HEK293 (cell line): ENCODE measurements at regions not wholly inside any gene's neighbourhood (a gene's known extent, or its start where the extent isn't known, plus 50 kb on each side); places are given as distances from the start of the nearest gene placed in this dataset.

Source experiments
- CTCF ChIA-PET: fragments of 350-600 bp; formaldehyde crosslinking; extraction: SDS; loops from one replicate; lab custom pipeline; 2021; ENCODE audit warnings: antibody characterized with exemption; lab: Yijun Ruan, JAX
- POLR2A ChIA-PET: fragments of 300-600 bp; formaldehyde crosslinking; extraction: SDS; loops from one replicate; lab custom pipeline; 2020; ENCODE audit warnings: antibody characterized with exemption, inconsistent platforms; lab: Yijun Ruan, JAX
- H3K27ac ChIP-seq: fragments of 200-500 bp; sonication (Bioruptor generic); 2 replicates; pipeline ENCODE4 v1.5.1; 2014; ENCODE audit warnings: low read depth, low read length, control low read depth, inconsistent platforms; ENCODE audit errors: extremely low read depth
- H3K36me3 ChIP-seq, 2 experiments: fragments of 200-500 bp in 1 of 2; sonication (Bioruptor generic) in 1 of 2; 1 replicate in 1 of 2; 2 replicates in 1 of 2; pipeline ENCODE4 v1.5.1; 2014 to 2017; ENCODE audit warnings: inconsistent platforms in 2 of 2, low read length in 2 of 2; ENCODE audit not compliant: control insufficient read depth in 2 of 2, insufficient read depth in 1 of 2
- H3K4me1 ChIP-seq: fragments of 200-500 bp; sonication (Bioruptor generic); 2 replicates; pipeline ENCODE4 v1.5.1; 2014; ENCODE audit warnings: mild to moderate bottlenecking, low read length, inconsistent platforms; ENCODE audit not compliant: control insufficient read depth, insufficient read depth
- H3K4me3 ChIP-seq: 2 replicates; pipeline ENCODE4 v1.5.1; 2011; ENCODE audit warnings: low read depth, mild to moderate bottlenecking, control low read depth, low read length, moderate library complexity
- H3K9me3 ChIP-seq: fragments of 200-500 bp; sonication (Bioruptor generic); 2 replicates; pipeline ENCODE4 v1.5.1; 2014; ENCODE audit warnings: low read depth, low read length, inconsistent platforms; ENCODE audit not compliant: control insufficient read depth, insufficient read depth
- BCL6B ChIP-seq: fragments of 450-650 bp; formaldehyde crosslinking; IDR thresholded peaks from 2 replicates; pipeline ENCODE4 v1.5.1; 2017; ENCODE audit warnings: missing biosample characterization, missing genetic modification characterization
- GFI1B ChIP-seq: fragments of 450-650 bp; formaldehyde crosslinking; IDR thresholded peaks from 2 replicates; pipeline ENCODE4 v1.5.1; 2016; ENCODE audit warnings: missing biosample characterization, missing genetic modification characterization
- GLI4 ChIP-seq: fragments of 450-650 bp; formaldehyde crosslinking; IDR thresholded peaks from 2 replicates; pipeline ENCODE4 v1.5.1; 2016; ENCODE audit warnings: missing biosample characterization, missing genetic modification characterization
- MEIS1 ChIP-seq: sonication (generic); formaldehyde crosslinking; IDR thresholded peaks from 2 replicates; pipeline ENCODE4 v1.8.1; 2022; ENCODE audit warnings: missing genetic modification reagents, mild to moderate bottlenecking, borderline replicate concordance
- OVOL3 ChIP-seq: fragments of 450-650 bp; formaldehyde crosslinking; IDR thresholded peaks from 2 replicates; pipeline ENCODE4 v1.5.1; 2016; ENCODE audit warnings: missing biosample characterization, missing genetic modification characterization
- SCRT1 ChIP-seq: fragments of 450-650 bp; formaldehyde crosslinking; IDR thresholded peaks from 2 replicates; pipeline ENCODE4 v1.5.1; 2016; ENCODE audit warnings: missing biosample characterization, missing genetic modification characterization, borderline replicate concordance
- SP2 ChIP-seq: fragments of 450-650 bp; formaldehyde crosslinking; IDR thresholded peaks from 2 replicates; pipeline ENCODE4 v1.5.1; 2016; ENCODE audit warnings: missing biosample characterization, missing genetic modification characterization
- ZNF138 ChIP-seq: fragments of 450-650 bp; formaldehyde crosslinking; IDR thresholded peaks from 2 replicates; pipeline ENCODE4 v1.5.1; 2016; ENCODE audit warnings: missing biosample characterization, missing genetic modification characterization, borderline replicate concordance
- ZNF157 ChIP-seq: fragments of 450-650 bp; formaldehyde crosslinking; IDR thresholded peaks from 2 replicates; pipeline ENCODE4 v1.5.1; 2016; ENCODE audit warnings: missing biosample characterization, missing genetic modification characterization
- ZNF335 ChIP-seq: fragments of 450-650 bp; formaldehyde crosslinking; conservative IDR thresholded peaks from 2 replicates; pipeline ENCODE4 v1.5.1; 2016; ENCODE audit warnings: missing biosample characterization, missing genetic modification characterization
- ZNF354C ChIP-seq: fragments of 450-650 bp; formaldehyde crosslinking; IDR thresholded peaks from 2 replicates; pipeline ENCODE4 v1.5.1; 2016; ENCODE audit warnings: missing biosample characterization, missing genetic modification characterization, low read depth, borderline replicate concordance
- ZNF501 ChIP-seq: fragments of 450-650 bp; formaldehyde crosslinking; IDR thresholded peaks from 2 replicates; pipeline ENCODE4 v1.5.1; 2016; ENCODE audit warnings: missing biosample characterization, missing genetic modification characterization
- ZNF549 ChIP-seq: fragments of 450-650 bp; IDR thresholded peaks from 2 replicates; pipeline ENCODE4 v1.5.1; 2018; ENCODE audit warnings: missing biosample characterization, missing genetic modification characterization, mild to moderate bottlenecking, inconsistent platforms, moderate library complexity
- ZNF785 ChIP-seq: fragments of 450-650 bp; formaldehyde crosslinking; IDR thresholded peaks from 2 replicates; pipeline ENCODE4 v1.5.1; 2016; ENCODE audit warnings: missing biosample characterization, missing genetic modification characterization
- TF ChIP-seq, protein P1 (sequence below): fragments of 450-650 bp; formaldehyde crosslinking; IDR thresholded peaks from 2 replicates; pipeline ENCODE4 v1.5.1; 2016; ENCODE audit warnings: missing biosample characterization, missing genetic modification characterization
- TF ChIP-seq, protein P2 (sequence below): fragments of 450-650 bp; formaldehyde crosslinking; optimal IDR thresholded peaks from 2 replicates; pipeline ENCODE3; 2016; ENCODE audit warnings: missing biosample characterization, mild to moderate bottlenecking, missing genetic modification characterization
- TF ChIP-seq, protein P3 (sequence below): fragments of 450-650 bp; formaldehyde crosslinking; IDR thresholded peaks from 2 replicates; pipeline ENCODE4 v1.5.1; 2016; ENCODE audit warnings: missing biosample characterization, missing genetic modification characterization
- TF ChIP-seq, protein P4 (sequence below): fragments of 450-650 bp; formaldehyde crosslinking; IDR thresholded peaks from 2 replicates; pipeline ENCODE4 v1.5.1; 2016; ENCODE audit warnings: missing biosample characterization, missing genetic modification characterization
- TF ChIP-seq, protein P5 (sequence below): fragments of 450-650 bp; formaldehyde crosslinking; IDR thresholded peaks from 2 replicates; pipeline ENCODE4 v1.5.1; 2017; ENCODE audit warnings: missing biosample characterization, missing genetic modification characterization
- TF ChIP-seq, protein P6 (sequence below): fragments of 450-650 bp; formaldehyde crosslinking; IDR thresholded peaks from 2 replicates; pipeline ENCODE4 v1.5.1; 2016; ENCODE audit warnings: missing biosample characterization, missing genetic modification characterization

- Histone ChIP-seq H3K9me3 (no peaks in the 10 kb centered on the region), H3K27ac (no peak overlapping the region), H3K36me3 (no peaks in the 10 kb centered on the region), H3K4me1 (no peaks in the 10 kb centered on the region), H3K4me3 (no peak overlapping the region)
- POLR2A ChIA-PET = no interaction called here
- CTCF ChIA-PET = no interaction called here
- TF ChIP-seq ZNF354C (tag by site-specific recombination) (no peak), SP2 (tag by site-specific recombination) (no peak), ZNF549 (tag by site-specific recombination) (no peak), ZNF157 (tag by site-specific recombination) (no peak), SCRT1 (tag by site-specific recombination) (no peak), OVOL3 (tag by site-specific recombination) (no peak), ZNF138 (tag by site-specific recombination) (no peak), ZNF501 (tag by site-specific recombination) (no peak), BCL6B (no peak), MEIS1 (CRISPR knock-in tag) (no peak)
- TF ChIP-seq, protein P1, sequence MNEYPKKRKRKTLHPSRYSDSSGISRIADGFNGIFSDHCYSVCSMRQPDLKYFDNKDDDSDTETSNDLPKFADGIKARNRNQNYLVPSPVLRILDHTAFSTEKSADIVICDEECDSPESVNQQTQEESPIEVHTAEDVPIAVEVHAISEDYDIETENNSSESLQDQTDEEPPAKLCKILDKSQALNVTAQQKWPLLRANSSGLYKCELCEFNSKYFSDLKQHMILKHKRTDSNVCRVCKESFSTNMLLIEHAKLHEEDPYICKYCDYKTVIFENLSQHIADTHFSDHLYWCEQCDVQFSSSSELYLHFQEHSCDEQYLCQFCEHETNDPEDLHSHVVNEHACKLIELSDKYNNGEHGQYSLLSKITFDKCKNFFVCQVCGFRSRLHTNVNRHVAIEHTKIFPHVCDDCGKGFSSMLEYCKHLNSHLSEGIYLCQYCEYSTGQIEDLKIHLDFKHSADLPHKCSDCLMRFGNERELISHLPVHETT = no peak
- TF ChIP-seq, protein P2, sequence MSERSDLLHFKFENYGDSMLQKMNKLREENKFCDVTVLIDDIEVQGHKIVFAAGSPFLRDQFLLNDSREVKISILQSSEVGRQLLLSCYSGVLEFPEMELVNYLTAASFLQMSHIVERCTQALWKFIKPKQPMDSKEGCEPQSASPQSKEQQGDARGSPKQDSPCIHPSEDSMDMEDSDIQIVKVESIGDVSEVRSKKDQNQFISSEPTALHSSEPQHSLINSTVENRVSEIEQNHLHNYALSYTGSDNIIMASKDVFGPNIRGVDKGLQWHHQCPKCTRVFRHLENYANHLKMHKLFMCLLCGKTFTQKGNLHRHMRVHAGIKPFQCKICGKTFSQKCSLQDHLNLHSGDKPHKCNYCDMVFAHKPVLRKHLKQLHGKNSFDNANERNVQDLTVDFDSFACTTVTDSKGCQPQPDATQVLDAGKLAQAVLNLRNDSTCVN (tag by site-specific recombination) = no peak
- TF ChIP-seq, protein P3, sequence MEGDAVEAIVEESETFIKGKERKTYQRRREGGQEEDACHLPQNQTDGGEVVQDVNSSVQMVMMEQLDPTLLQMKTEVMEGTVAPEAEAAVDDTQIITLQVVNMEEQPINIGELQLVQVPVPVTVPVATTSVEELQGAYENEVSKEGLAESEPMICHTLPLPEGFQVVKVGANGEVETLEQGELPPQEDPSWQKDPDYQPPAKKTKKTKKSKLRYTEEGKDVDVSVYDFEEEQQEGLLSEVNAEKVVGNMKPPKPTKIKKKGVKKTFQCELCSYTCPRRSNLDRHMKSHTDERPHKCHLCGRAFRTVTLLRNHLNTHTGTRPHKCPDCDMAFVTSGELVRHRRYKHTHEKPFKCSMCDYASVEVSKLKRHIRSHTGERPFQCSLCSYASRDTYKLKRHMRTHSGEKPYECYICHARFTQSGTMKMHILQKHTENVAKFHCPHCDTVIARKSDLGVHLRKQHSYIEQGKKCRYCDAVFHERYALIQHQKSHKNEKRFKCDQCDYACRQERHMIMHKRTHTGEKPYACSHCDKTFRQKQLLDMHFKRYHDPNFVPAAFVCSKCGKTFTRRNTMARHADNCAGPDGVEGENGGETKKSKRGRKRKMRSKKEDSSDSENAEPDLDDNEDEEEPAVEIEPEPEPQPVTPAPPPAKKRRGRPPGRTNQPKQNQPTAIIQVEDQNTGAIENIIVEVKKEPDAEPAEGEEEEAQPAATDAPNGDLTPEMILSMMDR = no peak
- TF ChIP-seq, protein P4, sequence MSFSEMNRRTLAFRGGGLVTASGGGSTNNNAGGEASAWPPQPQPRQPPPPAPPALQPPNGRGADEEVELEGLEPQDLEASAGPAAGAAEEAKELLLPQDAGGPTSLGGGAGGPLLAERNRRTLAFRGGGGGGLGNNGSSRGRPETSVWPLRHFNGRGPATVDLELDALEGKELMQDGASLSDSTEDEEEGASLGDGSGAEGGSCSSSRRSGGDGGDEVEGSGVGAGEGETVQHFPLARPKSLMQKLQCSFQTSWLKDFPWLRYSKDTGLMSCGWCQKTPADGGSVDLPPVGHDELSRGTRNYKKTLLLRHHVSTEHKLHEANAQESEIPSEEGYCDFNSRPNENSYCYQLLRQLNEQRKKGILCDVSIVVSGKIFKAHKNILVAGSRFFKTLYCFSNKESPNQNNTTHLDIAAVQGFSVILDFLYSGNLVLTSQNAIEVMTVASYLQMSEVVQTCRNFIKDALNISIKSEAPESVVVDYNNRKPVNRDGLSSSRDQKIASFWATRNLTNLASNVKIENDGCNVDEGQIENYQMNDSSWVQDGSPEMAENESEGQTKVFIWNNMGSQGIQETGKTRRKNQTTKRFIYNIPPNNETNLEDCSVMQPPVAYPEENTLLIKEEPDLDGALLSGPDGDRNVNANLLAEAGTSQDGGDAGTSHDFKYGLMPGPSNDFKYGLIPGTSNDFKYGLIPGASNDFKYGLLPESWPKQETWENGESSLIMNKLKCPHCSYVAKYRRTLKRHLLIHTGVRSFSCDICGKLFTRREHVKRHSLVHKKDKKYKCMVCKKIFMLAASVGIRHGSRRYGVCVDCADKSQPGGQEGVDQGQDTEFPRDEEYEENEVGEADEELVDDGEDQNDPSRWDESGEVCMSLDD (tag by site-specific recombination) = no peak
- TF ChIP-seq, protein P5, sequence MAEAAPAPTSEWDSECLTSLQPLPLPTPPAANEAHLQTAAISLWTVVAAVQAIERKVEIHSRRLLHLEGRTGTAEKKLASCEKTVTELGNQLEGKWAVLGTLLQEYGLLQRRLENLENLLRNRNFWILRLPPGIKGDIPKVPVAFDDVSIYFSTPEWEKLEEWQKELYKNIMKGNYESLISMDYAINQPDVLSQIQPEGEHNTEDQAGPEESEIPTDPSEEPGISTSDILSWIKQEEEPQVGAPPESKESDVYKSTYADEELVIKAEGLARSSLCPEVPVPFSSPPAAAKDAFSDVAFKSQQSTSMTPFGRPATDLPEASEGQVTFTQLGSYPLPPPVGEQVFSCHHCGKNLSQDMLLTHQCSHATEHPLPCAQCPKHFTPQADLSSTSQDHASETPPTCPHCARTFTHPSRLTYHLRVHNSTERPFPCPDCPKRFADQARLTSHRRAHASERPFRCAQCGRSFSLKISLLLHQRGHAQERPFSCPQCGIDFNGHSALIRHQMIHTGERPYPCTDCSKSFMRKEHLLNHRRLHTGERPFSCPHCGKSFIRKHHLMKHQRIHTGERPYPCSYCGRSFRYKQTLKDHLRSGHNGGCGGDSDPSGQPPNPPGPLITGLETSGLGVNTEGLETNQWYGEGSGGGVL (tag by site-specific recombination) = no peak
These were observed 423.9 kb upstream of the PITX2 start for GRCh38 chr4:111046811-111047210.

- H3K4me1 ChIP-seq = no peaks in the 10 kb centered on the region
- H3K9me3 ChIP-seq = no peaks in the 10 kb centered on the region
- CTCF ChIA-PET = no interaction called here
- POLR2A ChIA-PET = no interaction called here
- H3K27ac ChIP-seq = no peak overlapping the region
- no peak overlapping the region for H3K4me3 ChIP-seq
- H3K36me3 ChIP-seq = no peaks in the 10 kb centered on the region
- TF ChIP-seq, protein P6, sequence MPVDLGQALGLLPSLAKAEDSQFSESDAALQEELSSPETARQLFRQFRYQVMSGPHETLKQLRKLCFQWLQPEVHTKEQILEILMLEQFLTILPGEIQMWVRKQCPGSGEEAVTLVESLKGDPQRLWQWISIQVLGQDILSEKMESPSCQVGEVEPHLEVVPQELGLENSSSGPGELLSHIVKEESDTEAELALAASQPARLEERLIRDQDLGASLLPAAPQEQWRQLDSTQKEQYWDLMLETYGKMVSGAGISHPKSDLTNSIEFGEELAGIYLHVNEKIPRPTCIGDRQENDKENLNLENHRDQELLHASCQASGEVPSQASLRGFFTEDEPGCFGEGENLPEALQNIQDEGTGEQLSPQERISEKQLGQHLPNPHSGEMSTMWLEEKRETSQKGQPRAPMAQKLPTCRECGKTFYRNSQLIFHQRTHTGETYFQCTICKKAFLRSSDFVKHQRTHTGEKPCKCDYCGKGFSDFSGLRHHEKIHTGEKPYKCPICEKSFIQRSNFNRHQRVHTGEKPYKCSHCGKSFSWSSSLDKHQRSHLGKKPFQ (tag by site-specific recombination) = no peak
- no peak for TF ChIP-seq GFI1B
- no peak for TF ChIP-seq GLI4 (tag by site-specific recombination)
- TF ChIP-seq BCL6B = no peak
- no peak for TF ChIP-seq ZNF335 (tag by site-specific recombination)
- no peak for TF ChIP-seq ZNF785 (tag by site-specific recombination)
These were observed 425.4 kb upstream of the PITX2 start for GRCh38 chr4:111048316-111048715.
